OCI-LY1 (cell line): ENCODE measurements at regions not wholly inside any gene's neighbourhood (a gene's known extent, or its start where the extent isn't known, plus 50 kb on each side); places are given as distances from the start of the nearest gene placed in this dataset.

Experiments used
- CTCF ChIP-seq: fragments of 200-600 bp; sonication (generic), shearing (Covaris generic); IDR thresholded peaks from 2 replicates; pipeline ENCODE4 v1.5.1; 2017; ENCODE audit warnings: mild to moderate bottlenecking, antibody characterized with exemption, low read length, moderate library complexity, mixed read lengths
- EZH2 ChIP-seq: fragments of 200-600 bp; sonication (generic), shearing (Covaris generic); IDR thresholded peaks from 2 replicates; pipeline ENCODE4 v1.8.0; 2017; ENCODE audit warnings: borderline replicate concordance, mixed run types, mild to moderate bottlenecking, antibody characterized with exemption, low read length, moderate library complexity, mixed read lengths

GRCh38 chr13:91135376-91135775 is 212.1 kb upstream of the MIR17HG start:
- TF ChIP-seq CTCF (no peak), EZH2 (no peak)
